ENCODE measurements at regions not wholly inside any gene's neighbourhood (a gene's known extent, or its start where the extent isn't known, plus 50 kb on each side); places are given as distances from the start of the nearest gene placed in this dataset.
A peak's percentile ranks its signal among the peaks of the same experiment; 100 is the strongest.

DNA sequence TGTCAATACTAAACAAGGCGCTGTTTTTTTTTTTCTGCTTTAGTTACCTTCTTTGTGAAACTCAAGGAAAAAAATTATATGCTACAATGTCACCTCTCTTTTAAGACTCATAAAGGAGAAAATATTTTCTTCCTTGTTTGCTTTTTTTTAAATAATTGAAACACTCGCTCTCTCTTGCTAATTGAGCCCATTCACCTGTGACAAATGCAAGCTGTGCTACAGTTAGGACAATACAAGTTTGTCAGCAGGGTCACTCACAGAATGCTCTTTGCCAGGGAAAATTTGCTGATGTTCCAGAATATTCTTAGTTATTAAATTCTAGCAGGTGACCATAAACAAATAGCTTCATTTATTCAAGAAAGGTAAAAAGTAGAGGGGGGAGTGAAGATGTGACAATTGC lies 375.9 kb upstream of the DPPA4 start:
- no peaks in the 10 kb centered on the region for H3K36me3 ChIP-seq
- no peak overlapping the region for H3K27ac ChIP-seq (replicated peaks)
- no peak for TF ChIP-seq CTCF (IDR thresholded peaks at IDR 0.05; ENCODE audit: borderline replicate concordance)
- no peak overlapping the region for H3K4me3 ChIP-seq
- no peaks in the 10 kb centered on the region for H3K27me3 ChIP-seq (ENCODE audit: low read depth)
- intact Hi-C loops (cut with micrococcal nuclease): no loop called here
- no peaks in the 10 kb centered on the region for H3K4me1 ChIP-seq
- peaks cover 13% of the 10 kb centered on the region for H3K9me3 ChIP-seq (replicated peaks)
- DNase-seq: no peak

DNA sequence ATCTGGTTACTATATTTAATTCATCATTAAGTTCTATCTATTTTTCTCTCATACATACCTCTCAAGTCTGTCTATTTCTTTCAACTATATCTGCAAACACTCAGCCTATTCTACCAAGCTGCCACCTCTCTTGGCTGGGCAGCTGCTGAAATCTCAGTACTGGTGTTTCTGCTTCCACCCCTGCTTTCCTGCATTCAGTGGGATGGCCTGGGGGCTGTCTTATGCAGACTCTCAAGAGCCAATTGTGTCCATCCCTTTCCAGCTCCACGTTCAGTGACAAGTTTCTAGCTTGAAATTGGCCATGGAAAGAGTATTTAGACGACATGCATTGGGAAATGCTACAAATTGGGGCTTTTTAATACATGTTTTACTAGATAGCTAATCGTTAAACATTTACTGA lies 378.4 kb upstream of the DPPA4 start:
- TF ChIP-seq CTCF (IDR thresholded peaks at IDR 0.05; ENCODE audit: borderline replicate concordance): no peak
- intact Hi-C loops (cut with micrococcal nuclease): no loop called here
- peaks cover 5% of the 10 kb centered on the region for H3K9me3 ChIP-seq (replicated peaks)
- no peaks in the 10 kb centered on the region for H3K36me3 ChIP-seq
- no peaks in the 10 kb centered on the region for H3K4me1 ChIP-seq
- no peak for DNase-seq
- no peak overlapping the region for H3K4me3 ChIP-seq
- H3K27me3 ChIP-seq (ENCODE audit: low read depth): no peaks in the 10 kb centered on the region
- H3K27ac ChIP-seq (replicated peaks): no peak overlapping the region

DNA sequence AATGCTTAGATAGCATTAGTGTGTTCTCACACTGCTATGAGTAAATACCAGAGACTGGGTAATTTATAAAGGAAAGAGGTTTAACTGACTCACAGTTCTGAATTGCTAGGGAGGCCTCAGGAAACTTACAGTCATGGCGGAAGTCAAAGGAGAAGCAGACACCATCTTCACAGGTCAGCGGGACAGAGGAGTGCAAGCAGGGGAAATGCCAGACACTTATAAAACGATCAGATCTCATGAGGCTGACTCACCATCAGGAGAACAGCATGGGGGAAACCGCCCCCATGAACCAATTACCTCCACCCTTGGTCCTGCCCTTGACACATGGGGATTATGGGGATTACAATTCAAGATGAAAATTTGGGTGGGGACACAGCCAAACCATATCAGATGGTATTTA lies 381.5 kb upstream of the DPPA4 start:
- Histone ChIP-seq H3K36me3 (no peaks in the 10 kb centered on the region), H3K9me3 (replicated peaks) (no peaks in the 10 kb centered on the region), H3K27ac (replicated peaks) (no peak overlapping the region), H3K4me1 (no peaks in the 10 kb centered on the region), H3K27me3 (ENCODE audit: low read depth) (no peaks in the 10 kb centered on the region), H3K4me3 (no peak overlapping the region)
- intact Hi-C loops (cut with micrococcal nuclease): no loop called here
- no peak for DNase-seq
- no peak for TF ChIP-seq CTCF (IDR thresholded peaks at IDR 0.05; ENCODE audit: borderline replicate concordance)

DNA sequence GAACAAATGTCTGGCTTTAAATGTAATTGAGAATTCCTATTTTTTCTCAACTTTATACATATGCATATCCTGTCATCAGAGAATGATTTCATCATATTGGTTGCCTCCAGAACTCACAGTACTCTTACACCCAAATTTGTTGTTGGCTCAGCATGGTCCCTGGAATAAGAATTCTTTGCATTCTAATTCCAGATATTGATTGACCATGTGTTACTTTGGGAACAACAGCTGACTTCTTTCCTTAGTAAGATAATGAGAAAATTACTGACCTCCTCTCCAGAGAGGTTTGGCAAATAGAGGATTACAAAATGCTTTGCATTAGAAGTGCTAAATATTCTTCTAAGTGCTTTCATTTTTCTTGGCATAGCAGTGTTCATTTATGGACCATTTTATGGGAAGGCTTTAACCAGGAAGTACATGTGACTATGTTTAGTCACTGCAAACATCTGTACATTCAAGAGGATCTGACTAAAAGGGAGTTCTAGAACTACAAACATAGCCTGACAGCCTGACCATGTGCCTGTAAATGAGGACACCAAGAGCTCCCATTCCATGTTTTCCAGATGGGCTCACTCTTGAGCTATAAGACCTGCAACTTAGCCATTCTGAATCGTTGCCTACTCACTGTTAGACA lies 391.6 kb upstream of the DPPA4 start:
- Histone ChIP-seq H3K36me3 (no peaks in the 10 kb centered on the region), H3K4me3 (no peak overlapping the region), H3K4me1 (no peaks in the 10 kb centered on the region), H3K9me3 (replicated peaks) (peaks cover 10% of the 10 kb centered on the region), H3K27ac (replicated peaks) (no peak overlapping the region), H3K27me3 (ENCODE audit: low read depth) (no peaks in the 10 kb centered on the region)
- intact Hi-C loops (cut with micrococcal nuclease): no loop called here
- TF ChIP-seq CTCF (IDR thresholded peaks at IDR 0.05; ENCODE audit: borderline replicate concordance): no peak
- no peak for DNase-seq

- Histone ChIP-seq H3K4me3 (no peak overlapping the region), H3K4me1 (no peaks in the 10 kb centered on the region), H3K9me3 (replicated peaks) (peaks cover 5% of the 10 kb centered on the region), H3K27ac (replicated peaks) (no peak overlapping the region), H3K36me3 (no peaks in the 10 kb centered on the region), H3K27me3 (ENCODE audit: low read depth) (no peaks in the 10 kb centered on the region)
- DNase-seq: no peak
- intact Hi-C loops (cut with micrococcal nuclease): loop anchor here (10.0 kb wide), 1 partner anchor 583 kb away; no protein-coding TSS in a partner anchor
- peak; percentile 86 for TF ChIP-seq CTCF (IDR thresholded peaks at IDR 0.05; ENCODE audit: borderline replicate concordance)
Measured at GRCh38 chr3:109731639-109732473, 394.5 kb upstream of the DPPA4 start.
